ENCODE measurements at regions not wholly inside any gene's neighbourhood (a gene's known extent, or its start where the extent isn't known, plus 50 kb on each side); places are given as distances from the start of the nearest gene placed in this dataset.

DNA sequence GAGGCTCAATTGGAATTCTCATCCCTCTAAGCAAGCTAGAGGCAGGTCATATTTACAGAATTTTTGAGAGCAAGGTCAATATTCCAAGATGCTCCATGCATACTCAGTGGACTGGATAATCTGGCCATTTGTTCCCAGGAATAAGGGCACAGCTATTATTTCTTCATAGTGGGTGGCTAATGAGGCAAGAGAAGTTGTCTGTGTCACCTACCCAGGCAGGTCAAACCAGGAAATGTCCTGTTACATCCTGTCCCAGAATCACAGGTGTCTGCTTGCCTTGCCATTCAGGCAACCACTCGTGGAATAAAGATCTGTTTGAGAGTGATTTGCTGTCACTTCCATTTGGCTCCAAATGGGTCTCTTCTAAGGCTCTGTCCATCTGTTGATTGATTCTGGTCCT lies 85.2 kb upstream of the ZP4 start:
- TF ChIP-seq, protein P1, sequence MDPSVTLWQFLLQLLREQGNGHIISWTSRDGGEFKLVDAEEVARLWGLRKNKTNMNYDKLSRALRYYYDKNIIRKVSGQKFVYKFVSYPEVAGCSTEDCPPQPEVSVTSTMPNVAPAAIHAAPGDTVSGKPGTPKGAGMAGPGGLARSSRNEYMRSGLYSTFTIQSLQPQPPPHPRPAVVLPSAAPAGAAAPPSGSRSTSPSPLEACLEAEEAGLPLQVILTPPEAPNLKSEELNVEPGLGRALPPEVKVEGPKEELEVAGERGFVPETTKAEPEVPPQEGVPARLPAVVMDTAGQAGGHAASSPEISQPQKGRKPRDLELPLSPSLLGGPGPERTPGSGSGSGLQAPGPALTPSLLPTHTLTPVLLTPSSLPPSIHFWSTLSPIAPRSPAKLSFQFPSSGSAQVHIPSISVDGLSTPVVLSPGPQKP (IDR thresholded peaks at IDR 0.05; ENCODE audit: low read depth, low read length) = no peak
- no peak for TF ChIP-seq CTCF (IDR thresholded peaks at IDR 0.05)
- TF ChIP-seq MAFK (IDR thresholded peaks at IDR 0.05; ENCODE audit: partially characterized antibody) = no peak
- no peak for TF ChIP-seq BHLHE40 (IDR thresholded peaks at IDR 0.05; ENCODE audit: low read depth, low read length)
- no peak for TF ChIP-seq PHF8 (IDR thresholded peaks at IDR 0.05; ENCODE audit: borderline replicate concordance, low read depth)
- TF ChIP-seq EP300 (IDR thresholded peaks at IDR 0.05) = no peak
- TF ChIP-seq POLR2A (IDR thresholded peaks at IDR 0.05; ENCODE audit: low read length) = no peak
- no peak for TF ChIP-seq CHD2 (IDR thresholded peaks at IDR 0.05; ENCODE audit: low read length, partially characterized antibody)
- no peak for TF ChIP-seq RAD21 (conservative IDR thresholded peaks at IDR 0.05 in 1 of 2, IDR thresholded peaks at IDR 0.05 in 1 of 2)
- TF ChIP-seq JUNB (IDR thresholded peaks at IDR 0.05) = no peak
- TF ChIP-seq KDM1A (IDR thresholded peaks at IDR 0.05; ENCODE audit: low read depth) = no peak
- TF ChIP-seq JUN (IDR thresholded peaks at IDR 0.05) = no peak
- TF ChIP-seq HEYL (CRISPR knock-in tag; IDR thresholded peaks at IDR 0.05) = no peak
- no peak for TF ChIP-seq HDAC2 (IDR thresholded peaks at IDR 0.05)
